ENCODE measurements at regions not wholly inside any gene's neighbourhood (a gene's known extent, or its start where the extent isn't known, plus 50 kb on each side); places are given as distances from the start of the nearest gene placed in this dataset.

GRCh38 chr6:48199499-48199898 is 88.5 kb upstream of the PTCHD4 start:
- TF ChIP-seq JUN (CRISPR knock-in tag; IDR thresholded peaks at IDR 0.05): no peak
- no peak for TF ChIP-seq POGZ (CRISPR knock-in tag; IDR thresholded peaks at IDR 0.05)
- no peak for TF ChIP-seq ZNF780A (CRISPR knock-in tag; IDR thresholded peaks at IDR 0.05)
- no peak for TF ChIP-seq PRPF4 (IDR thresholded peaks at IDR 0.05; ENCODE audit: low read depth, low read length, poor library complexity, severe bottlenecking)
- TF ChIP-seq FOXA1 (IDR thresholded peaks at IDR 0.05): no peak
- no peak for TF ChIP-seq FOXA1 (CRISPR knock-in tag; IDR thresholded peaks at IDR 0.05)
- no peak for TF ChIP-seq FOXP4 (CRISPR knock-in tag; IDR thresholded peaks at IDR 0.05)
- no peak for TF ChIP-seq PRDM15 (CRISPR knock-in tag; IDR thresholded peaks at IDR 0.05)
